HT1080 (cell line): ENCODE measurements at regions not wholly inside any gene's neighbourhood (a gene's known extent, or its start where the extent isn't known, plus 50 kb on each side); places are given as distances from the start of the nearest gene placed in this dataset.
A peak's percentile ranks its signal among the peaks of the same experiment; 100 is the strongest.
"Not testable (repeated sequence)": the region's sequence is repeated elsewhere in the genome, so short reads cannot be mapped to it uniquely, and the experiment has no call there.

ENCODE experiments used
- DNase-seq: peaks from one replicate; pipeline ENCODE4 v3.0.0-alpha.2; 2015; ENCODE audit warnings: low read depth

GRCh38 chr5:147080391-147080790, 154.4 kb upstream of the STK32A start:
- no peak for DNase-seq

GRCh38 chr5:147081311-147081764, 153.5 kb upstream of the STK32A start:
- DNase-seq, result no peak

DNA sequence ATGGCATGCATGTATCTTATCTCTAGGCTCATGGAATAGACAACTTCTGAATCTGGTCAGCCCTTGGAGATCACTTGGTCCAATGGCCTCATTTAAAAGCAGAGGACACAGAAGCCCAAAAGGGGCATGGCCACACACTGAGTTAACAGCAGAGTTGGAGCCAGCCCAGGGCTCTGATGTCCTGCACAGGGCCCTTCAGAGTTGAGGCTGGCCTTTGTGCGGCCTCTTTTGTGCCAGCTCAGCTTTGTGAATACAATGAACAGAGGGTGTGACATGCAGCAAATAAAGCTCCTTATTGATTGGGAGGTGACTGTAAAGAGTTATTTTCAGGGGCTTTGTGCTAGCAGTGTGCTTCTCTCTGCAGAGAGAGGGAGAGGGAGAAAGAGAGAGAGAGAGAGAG, 150.1 kb upstream of the STK32A start:
- no peak for DNase-seq

- DNase-seq, result no peak
Measured at GRCh38 chr5:147085409-147085808, 149.4 kb upstream of the STK32A start.

DNA sequence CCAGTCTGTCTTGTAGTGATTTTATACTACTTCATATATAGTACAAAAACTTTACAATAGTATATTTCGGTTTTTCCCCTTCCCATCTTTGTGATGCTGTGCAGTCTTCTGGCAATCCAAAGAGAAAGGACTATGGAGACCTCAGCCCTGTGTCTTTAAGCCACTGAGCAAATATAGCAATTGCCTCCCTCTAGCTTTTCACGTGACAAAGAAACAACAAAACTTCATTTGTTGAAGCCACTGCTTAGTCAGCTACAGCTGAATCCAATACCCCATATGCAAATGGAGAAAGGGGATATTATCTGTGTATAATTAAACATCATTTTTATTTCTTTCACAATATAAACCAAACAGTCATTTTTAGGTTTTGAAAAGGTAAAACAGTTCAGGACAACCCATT, 142.8 kb upstream of the STK32A start:
- DNase-seq, result no peak

DNA sequence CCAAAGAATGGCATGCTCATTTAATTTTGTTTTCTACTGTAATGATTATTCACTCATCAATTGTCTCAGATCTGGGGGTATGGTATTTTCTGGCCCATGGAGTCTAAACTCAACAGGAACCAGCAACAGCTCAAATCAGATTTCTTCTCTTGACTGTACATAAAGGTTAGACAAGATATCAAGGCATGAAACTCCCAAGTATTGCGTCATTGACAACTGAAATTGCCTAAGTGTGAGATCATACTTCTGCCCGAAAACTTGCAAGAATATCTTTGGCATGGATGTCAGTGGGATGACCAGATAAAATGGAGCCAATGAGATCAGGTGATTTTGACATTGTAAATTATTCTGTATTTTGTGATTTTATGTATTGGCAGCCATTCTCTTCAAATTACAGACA, 141.7 kb upstream of the STK32A start:
- no peak for DNase-seq

DNA sequence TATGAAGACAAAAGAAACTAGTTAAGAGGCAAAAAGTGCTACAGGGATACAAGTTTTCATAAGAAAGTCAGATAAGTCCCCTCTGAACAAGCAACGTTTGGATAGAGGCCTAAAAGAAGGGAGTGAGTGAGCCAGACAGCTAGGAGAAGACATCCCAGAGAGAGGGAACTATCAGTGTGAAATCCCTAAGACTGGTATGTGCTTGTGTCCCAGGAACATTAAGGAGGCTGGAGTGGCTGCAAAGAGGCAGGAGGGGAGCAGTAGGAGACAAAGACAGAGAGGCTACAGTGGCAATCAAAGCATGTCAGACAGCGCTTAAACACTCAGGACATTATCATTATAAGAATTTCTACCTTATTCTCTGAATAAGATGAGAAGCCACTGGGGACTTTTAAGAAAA, 139.1 kb upstream of the STK32A start:
- DNase-seq, result no peak

GRCh38 chr5:147098233-147098790, 136.5 kb upstream of the STK32A start:
- peak; percentile 40 for DNase-seq

- no peak for DNase-seq
Measured at GRCh38 chr5:147101659-147102369, 133.0 kb upstream of the STK32A start.

GRCh38 chr5:147112899-147113298, 121.9 kb upstream of the STK32A start:
- no peak for DNase-seq

- no peak for DNase-seq
Measured at GRCh38 chr5:147113967-147114366, 120.9 kb upstream of the STK32A start.

DNA sequence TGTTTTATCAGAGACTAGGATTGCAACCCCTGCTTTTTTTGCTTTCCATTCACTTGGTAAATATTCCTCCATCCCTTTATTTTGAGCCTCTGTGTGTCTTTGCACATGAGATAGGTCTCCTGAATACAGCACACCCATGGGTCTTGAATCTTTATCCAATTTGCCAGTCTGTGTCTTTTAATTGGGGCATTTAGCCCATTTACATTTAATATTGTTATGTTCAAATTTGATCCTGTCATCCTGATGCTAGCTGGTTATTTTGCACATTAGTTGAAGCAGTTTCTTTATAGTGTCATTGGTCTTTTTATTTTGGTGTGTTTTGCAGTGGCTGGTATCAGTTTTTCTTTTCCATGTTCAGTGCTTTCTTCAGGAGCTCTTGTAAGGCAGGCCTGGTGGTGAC, 95.1 kb upstream of the STK32A start:
- DNase-seq, result not testable (repeated sequence)

DNA sequence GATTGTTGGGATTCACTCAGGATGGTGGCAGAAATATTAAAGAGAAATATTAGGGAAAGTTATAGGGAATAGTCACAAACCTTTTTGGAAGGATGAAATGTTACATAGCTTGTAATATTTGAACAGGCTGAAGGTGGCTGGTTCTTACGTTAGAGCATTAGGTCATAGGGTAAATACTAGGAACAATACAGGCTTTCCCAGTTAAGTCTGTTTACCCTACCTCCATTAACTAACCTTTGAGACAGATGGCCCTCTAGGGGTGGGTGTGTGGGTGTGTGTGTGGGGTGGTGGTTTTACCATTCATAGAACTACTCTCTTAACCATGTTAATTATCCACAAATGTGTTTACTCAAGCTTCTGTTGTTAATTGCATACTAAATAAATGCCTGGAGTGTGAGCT, 94.3 kb upstream of the STK32A start:
- no peak for DNase-seq

DNA sequence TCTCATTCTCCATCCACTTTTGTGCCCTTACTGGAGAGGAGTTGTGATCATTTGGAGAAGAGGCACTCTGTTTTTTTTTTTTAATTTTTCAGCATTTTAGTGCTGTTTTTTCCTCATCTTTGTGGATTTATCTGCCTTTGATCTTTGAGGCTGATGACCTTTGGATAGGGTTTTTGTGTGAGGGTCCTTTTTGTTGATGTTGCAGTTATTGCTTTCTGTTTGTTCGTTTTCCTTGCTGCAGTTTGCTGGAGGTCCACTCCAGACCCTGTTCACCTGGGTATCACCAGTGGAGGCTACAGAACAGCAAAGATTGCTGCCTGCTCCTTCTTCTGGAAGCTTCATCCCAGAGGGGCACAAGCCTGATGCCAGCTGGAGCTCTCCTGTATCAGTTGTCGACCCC, 93.2 kb upstream of the STK32A start:
- DNase-seq, result not testable (repeated sequence)

GRCh38 chr5:147143215-147143614, 91.6 kb upstream of the STK32A start:
- DNase-seq, result no peak

DNA sequence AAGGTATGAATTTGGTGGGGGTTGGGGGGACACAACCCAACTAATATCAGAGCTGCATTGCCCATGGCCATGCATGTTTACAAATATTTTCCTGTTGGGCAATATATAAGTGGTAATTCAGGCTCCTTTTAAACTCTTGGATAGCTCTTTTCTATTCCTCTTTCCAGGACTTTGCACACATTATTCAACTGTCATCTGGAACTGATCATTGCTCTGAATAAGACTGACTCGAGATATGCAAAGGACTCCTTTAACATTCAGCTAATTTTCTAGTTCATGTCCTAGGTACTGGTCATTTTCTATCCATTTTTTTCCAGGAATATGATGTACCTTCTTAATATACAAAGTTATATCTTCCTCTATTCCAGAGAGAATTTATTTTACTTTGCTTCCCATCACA, 89.5 kb upstream of the STK32A start:
- no peak for DNase-seq

- no peak for DNase-seq
Measured at GRCh38 chr5:147148715-147149114, 86.1 kb upstream of the STK32A start.

GRCh38 chr5:147152086-147152485, 82.7 kb upstream of the STK32A start:
- DNase-seq, result no peak

DNA sequence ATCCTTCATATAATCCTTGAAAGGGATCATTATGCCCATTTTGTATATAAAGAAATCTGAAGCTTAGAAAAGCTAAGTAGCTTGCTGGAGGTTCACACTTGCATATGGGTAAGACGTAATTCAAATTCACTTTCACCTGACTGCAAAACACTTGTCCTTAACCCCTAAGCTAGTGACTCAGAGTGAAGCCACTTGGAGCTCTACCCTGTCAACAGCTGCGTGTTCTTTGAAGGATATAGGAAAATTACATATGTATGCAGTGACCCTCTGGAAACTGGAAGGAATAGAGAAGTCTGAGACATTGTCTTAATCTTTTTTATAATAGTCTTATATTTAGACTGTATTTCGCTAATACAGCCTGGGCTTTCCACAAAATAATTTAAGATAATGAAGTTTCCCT, 80.0 kb upstream of the STK32A start:
- no peak for DNase-seq

GRCh38 chr5:147156012-147156411, 78.8 kb upstream of the STK32A start:
- DNase-seq, result no peak

GRCh38 chr5:147160902-147161700, 73.7 kb upstream of the STK32A start:
- no peak for DNase-seq

DNA sequence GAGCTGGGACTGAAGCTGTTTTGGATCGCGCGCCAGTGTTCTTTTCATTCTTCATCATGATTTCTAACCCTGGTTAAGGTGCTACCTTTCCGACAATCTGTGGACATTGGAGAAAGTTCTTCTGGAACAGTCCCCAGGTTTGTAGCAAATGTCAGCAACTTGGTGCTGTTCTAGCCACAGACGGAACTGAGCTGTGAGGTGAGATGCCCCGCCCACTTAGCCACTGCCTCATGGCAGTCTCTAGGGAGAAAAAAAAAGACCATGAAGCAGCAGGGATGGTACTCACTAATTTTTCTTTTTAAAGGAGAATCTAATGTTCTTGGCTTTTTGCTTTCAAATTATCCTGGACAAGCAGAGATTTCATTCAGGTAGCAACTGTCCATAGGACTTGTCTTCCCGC, 72.1 kb upstream of the STK32A start:
- DNase-seq, result no peak

GRCh38 chr5:147167529-147167928, 67.3 kb upstream of the STK32A start:
- DNase-seq, result no peak
